Omental fat pad (tissue), 3 donors: ENCODE measurements at regions not wholly inside any gene's neighbourhood (a gene's known extent, or its start where the extent isn't known, plus 50 kb on each side); places are given as distances from the start of the nearest gene placed in this dataset.

Experiments used
- ATAC-seq: fragments of 150-250 bp; one replicate; pipeline ENCODE4 v1.9.1; 2016; ENCODE audit warnings: mild to moderate bottlenecking, moderate library complexity; ENCODE audit not compliant: low FRiP score
- DNase-seq: peaks from one replicate; pipeline ENCODE4 v3.0.0-alpha.2; 2019; ENCODE audit warnings: low spot score
- CTCF ChIP-seq, 3 donors: fragments of 450-650 bp; IDR thresholded peaks; one replicate each; pipeline ENCODE4 v1.5.1; 2016 to 2017; ENCODE audit warnings: antibody characterized with exemption in 3 of 3, mild to moderate bottlenecking in 3 of 3, moderate library complexity in 2 of 3

GRCh38 chr11:25771605-25772004 lies 560.3 kb upstream of the ANO3 start:
- no peak for TF ChIP-seq CTCF (IDR thresholded peaks at IDR 0.05)
- DNase-seq: no peak
- ATAC-seq: no peak

- TF ChIP-seq CTCF (IDR thresholded peaks at IDR 0.05): no peak
- DNase-seq (no peak), ATAC-seq (no peak)
These were observed 556.3 kb upstream of the ANO3 start for GRCh38 chr11:25775603-25776002.

- TF ChIP-seq CTCF (IDR thresholded peaks at IDR 0.05): no peak
These were observed 555.7 kb upstream of the ANO3 start for GRCh38 chr11:25776238-25776637.

GRCh38 chr11:25777343-25777742 lies 554.6 kb upstream of the ANO3 start:
- DNase-seq: no peak
- no peak for ATAC-seq
- no peak for TF ChIP-seq CTCF (IDR thresholded peaks at IDR 0.05)

More at GRCh38 chr11:25776238-25776637, 555.7 kb upstream of the ANO3 start:
- DNase-seq (no peak), ATAC-seq (no peak)

- TF ChIP-seq CTCF (IDR thresholded peaks at IDR 0.05): no peak
- ATAC-seq (no peak), DNase-seq (no peak)
These were observed 552.9 kb upstream of the ANO3 start for GRCh38 chr11:25779033-25779432.

- no peak for ATAC-seq
- TF ChIP-seq CTCF (IDR thresholded peaks at IDR 0.05): no peak
These were observed 544.5 kb upstream of the ANO3 start for GRCh38 chr11:25787416-25787815.

GRCh38 chr11:25790396-25790795 lies 541.5 kb upstream of the ANO3 start:
- DNase-seq: no peak
- no peak for ATAC-seq
- no peak for TF ChIP-seq CTCF (IDR thresholded peaks at IDR 0.05)

More at GRCh38 chr11:25787416-25787815, 544.5 kb upstream of the ANO3 start:
- no peak for DNase-seq
